ENCODE measurements at regions not wholly inside any gene's neighbourhood (a gene's known extent, or its start where the extent isn't known, plus 50 kb on each side); places are given as distances from the start of the nearest gene placed in this dataset.

DNA sequence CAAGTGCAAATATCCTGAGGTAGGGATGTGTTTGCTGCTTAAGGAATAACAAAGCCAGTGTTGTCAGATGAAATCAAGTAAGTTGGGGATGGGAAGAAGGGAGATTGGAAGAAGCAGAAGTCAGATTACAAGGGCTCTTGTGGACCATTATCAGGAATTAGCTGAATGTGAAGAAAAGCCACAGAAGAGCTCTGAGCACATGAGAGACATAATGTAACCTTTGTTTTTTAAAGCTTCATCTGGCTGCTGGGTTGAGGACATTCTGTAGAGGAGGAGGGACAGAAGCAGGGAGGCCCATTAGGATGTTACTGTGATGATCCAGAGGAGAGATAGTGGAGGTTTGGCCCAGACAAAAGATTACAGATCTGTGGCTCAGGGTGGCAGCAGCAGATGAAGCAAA is 111.7 kb downstream of the DUSP10 start:
- DNase-seq (ENCODE audit: low read depth): no peak

DNA sequence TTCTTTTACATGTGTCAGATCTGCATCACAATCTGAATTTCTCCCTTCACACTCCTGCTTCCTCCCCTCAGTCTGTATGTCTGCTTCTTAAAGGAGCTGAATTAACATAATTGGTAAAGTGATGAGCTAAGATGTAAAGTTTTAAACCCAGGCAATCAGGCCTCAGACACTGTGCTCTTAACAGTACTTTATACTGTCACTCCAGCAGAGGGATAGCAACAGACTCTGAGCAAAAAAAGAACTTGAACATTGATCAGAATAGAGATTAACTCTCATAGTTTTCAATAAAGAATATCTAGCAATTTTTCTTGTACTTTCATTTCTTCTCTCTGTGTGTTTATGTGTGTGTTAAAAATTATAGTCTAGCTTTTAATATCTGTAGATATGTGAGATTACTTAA is 110.3 kb downstream of the DUSP10 start:
- no peak for DNase-seq (ENCODE audit: low read depth)

DNA sequence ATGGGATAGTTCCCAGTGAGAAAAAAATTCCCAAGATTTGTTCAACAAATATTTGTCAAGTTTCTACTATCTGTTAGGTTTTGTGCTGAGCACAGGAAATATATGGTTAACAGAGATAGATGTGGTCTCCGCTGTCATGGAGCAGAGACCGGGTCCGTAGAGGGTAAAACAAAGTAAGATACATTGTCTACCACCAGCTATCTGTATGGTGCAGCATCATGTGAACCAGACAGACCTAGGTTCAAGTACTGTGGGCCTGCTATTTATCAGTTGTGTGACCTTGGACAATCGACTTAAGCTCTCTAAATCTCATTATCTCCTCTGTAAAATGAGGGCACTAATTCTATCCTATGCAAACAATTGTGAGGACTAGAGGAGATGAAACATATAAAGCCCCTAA is 109.8 kb downstream of the DUSP10 start:
- no peak for DNase-seq (ENCODE audit: low read depth)

DNA sequence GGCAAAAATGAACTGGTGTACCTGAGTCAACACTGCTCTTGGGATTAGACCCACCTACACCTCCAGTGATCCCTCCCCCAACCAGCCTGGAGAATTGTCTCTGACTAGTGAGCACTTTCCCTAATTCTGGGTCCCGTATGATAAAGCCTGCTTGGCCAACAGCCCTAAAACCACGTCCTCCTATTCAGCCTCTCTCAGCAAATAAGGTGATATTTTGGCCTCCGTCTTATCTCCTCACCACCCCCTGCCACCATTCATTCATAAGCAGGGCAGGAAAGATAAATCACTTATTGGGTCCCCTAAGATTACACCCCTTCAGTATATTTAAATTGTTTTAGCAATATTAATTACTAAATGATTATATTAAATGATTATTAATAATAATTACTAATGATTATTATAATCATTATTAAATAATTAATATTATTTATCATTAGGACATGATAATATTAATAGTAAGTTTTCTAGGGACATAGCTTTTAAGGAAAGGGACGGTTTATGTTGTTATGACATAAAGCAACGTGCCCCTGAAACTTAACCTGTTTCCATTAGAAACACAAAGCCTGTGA is 108.0 kb downstream of the DUSP10 start:
- no peak for DNase-seq (ENCODE audit: low read depth)

DNA sequence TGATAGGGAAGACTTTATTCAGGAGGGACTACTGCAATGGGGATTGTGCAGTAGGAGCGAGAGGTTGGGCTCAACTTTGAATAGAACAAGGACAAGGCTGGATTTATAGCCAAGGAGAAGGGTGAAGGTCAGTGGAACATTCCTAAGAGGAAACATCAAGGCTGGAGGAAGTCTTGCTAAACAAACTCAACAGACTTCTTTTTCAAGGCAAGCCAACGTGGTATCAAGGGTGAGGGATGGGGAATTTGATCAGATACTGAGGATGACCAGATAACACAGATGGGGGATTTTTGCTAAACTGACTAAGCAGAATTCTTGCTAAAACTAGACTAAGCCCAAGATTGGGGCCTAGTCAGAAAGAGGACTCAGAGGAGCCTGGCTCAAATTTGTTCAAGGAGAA is 107.3 kb downstream of the DUSP10 start:
- DNase-seq (ENCODE audit: low read depth): no peak

DNA sequence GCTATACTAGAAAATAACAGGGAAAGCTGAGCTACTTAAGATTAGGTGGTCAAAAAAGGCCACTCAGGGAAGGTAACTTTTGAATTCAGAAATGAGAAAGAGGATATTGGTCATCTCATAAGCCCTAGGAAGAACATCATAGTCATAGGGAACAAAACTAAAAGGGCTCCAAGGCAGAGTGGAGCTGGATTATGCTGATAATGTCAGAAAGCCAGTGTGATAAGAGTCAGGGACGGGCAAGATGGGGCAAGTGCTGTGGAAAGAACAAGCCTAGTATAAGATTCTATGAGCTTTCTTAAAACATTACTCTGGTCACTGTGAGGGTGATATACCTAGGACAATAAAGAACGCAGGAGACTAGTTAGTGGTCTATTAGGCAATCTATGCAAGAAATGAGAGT is 106.6 kb downstream of the DUSP10 start:
- DNase-seq (ENCODE audit: low read depth): no peak

DNA sequence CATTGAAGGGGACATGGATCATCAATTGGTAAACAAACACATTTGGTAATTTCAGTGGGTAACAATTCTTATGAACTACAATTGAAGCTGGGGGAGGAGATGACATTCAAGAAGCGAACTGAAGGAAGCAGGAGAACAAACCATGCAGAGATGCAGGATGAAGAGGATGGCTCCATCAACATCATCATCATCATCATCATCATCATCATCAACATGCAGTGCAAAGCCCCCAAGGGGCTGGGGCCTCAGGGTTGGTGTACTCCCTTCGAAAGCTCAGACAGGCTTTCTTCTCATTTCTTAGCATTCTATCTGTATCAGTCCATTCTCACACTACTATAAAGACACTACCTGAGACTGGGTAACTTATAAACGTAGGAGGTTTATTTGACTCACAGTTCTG is 105.8 kb downstream of the DUSP10 start:
- no peak for DNase-seq (ENCODE audit: low read depth)

DNA sequence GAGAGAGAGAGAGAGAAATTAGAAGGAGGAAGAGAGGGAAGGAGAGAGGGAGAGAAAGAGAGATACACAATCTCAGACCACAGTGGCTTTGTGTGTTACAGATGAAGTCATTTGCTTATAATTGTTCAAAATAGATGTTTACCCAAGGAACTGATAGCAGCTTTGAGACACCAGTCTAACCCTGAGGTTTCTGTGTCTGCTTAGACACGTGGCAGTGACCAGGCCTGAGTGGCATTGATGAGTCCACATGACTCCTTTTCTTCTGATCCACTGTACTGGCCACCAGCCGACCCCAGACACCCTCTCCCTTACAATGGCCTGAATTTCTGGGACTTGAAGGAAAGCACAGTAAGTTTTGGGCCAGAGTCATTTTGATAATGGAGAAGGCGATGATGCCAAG is 104.9 kb downstream of the DUSP10 start:
- DNase-seq (ENCODE audit: low read depth): no peak

DNA sequence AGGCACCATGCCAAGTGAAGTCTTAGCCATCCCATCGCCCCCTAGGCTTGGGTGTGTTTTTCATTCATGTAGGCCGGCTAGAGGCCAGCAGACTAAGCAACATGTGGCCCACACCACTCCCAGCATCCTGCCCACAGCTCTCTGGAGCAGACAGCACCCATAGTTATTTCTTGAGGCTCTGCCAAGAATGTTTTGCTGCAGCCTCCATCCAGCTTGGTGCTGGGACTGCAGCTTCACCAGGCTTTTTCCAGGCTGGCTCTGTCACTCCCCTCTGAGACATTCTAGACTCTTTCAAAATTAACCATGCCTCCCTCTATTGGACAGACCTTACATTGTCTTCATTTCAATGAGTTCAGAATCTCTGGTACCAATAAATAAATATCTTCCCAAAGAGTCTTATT is 104.2 kb downstream of the DUSP10 start:
- peak; percentile 55 for DNase-seq (ENCODE audit: low read depth)

DNA sequence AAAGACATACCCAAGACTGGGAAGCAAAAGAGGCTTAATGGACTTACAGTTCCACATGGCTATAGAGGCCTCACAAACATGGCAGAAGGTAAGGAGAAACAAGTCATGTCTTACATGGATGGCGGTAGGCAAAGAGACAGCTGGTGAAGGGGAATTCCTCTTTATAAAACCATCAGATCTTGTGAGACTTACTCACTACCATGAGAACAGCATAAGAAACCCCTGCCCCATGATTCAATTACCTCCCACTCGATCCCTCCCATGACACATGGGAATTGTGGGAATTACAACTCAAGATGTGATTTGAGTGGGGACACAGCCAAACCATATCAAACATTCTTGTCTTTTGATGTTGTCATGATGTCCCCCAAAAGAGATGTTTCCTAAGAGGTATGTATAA is 103.3 kb downstream of the DUSP10 start:
- DNase-seq (ENCODE audit: low read depth): no peak

DNA sequence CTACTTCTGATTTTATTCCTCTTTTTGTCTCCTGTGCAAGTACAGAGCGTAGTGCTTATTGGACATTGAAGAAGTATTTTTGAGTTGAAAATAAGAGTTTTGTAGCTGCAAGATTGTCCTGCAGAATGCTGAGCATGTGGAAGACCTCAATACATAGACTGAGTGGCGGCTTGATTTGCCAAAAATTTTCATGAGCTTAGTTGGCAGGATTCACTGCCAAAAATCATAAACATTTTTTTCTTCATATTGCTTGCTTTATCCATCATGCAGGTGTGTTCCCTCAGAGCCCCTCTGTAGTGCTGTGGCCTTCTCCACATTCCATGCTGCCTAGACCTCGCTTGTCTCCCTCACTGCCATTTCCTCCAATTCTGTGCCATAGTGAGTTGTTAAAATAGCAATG is 100.1 kb downstream of the DUSP10 start:
- no peak for DNase-seq (ENCODE audit: low read depth)

DNA sequence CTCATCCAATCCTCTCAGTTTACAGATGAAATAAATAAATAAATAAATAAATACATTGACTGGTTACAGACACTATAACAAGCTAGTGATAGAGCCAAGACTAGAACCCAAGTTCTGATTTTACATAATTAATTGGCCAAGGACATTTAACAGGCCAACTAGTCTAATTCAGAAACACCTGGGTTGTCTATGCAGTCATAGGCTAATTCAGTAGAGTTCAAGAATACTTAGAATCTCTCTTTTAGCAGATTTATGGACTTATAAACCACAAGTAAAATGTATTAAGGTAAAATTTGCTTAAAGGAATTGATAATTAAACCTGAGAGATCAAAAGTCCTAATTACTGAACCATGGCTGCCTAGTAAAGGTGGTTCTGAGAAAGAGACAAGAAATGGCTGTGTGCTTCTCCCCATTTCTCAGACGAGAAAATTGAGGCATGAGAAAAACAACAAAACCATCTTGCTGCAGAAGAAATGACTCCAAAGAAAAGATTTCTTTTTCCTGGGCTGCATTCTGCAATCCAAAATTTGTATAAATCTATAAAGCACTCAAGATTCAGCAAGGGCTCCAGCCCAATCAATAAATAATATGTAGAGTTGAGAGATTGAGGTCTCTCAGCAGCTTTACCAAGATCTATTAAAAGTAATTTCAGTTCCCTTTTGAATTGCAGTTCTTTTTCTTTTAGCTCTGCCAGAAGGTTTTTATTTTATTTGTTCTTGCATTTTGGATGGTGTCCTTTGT is 98.3 kb downstream of the DUSP10 start:
- no peak for DNase-seq (ENCODE audit: low read depth)

DNA sequence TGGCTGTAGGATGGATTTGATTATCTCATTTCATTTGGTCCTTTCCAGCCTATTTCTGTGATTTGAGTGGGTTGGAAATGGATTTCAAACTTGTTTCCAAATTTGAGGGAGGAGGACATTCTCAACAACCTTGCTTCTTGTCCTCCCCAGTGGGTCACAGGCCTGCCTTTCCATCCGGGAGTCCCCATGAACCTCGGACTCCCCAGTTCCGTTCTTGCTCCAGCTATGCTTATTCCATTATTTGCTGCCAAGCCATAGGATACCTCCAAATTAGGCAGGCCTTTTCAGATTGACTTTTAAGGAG is 97.8 kb downstream of the DUSP10 start:
- no peak for DNase-seq (ENCODE audit: low read depth)

DNA sequence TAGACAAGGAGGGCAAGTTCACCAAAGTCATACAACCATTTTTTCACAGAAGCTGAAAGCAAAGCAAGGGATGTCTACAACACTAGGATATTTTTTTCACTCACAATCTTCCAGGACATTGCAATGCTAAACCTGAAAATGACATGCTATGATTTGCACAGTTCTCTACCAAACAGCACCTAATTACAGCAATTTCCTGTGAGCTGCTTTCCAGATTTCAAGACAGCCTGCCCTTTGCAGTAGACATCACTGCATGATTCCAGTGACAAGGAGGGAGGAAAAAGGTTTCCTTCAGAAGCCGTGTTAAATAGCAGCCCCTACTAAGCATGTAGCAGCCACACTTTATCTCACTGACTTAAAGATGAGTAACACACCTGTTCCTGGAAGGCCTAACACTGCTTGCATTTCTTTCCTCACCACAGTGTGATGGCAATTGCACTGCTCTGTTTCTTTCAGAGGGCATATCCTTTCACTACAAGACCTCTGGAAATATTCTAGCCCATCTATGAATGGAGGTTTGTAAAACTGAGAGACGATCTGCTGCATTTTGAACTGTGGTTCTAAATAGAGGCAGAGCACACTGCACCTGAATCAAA is 97.1 kb downstream of the DUSP10 start:
- DNase-seq (ENCODE audit: low read depth): no peak

DNA sequence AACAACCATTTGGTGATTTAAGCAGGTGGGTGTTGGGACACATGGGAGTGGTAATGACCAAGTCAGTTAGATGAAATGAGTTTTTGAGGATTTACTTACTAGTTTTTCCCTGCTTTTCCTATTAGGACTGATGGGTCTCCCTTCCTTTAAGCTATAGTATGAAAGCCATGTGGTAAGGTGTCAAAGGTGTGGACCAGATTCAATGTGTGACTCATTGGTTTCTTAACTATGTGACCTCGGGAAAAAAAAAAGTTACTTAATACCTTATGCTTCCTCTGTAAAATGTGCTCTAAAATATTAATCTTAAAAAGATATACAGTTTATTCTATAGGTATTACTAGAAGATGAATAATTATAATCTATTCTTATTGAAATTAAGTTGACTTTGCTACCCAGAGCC is 93.7 kb downstream of the DUSP10 start:
- DNase-seq (ENCODE audit: low read depth): no peak
